Esophagus squamous epithelium (tissue), 5 donors: ENCODE measurements at regions not wholly inside any gene's neighbourhood (a gene's known extent, or its start where the extent isn't known, plus 50 kb on each side); places are given as distances from the start of the nearest gene placed in this dataset.

ENCODE experiments used
- DNase-seq: peaks from one replicate; lab custom pipeline; 2025; lab: John Stamatoyannopoulos, UW
- H3K27ac ChIP-seq, 4 donors: fragments of 200-600 bp; sonication (generic); one replicate each; pipeline ENCODE4 v1.5.1; 2016 to 2019; ENCODE audit warnings: mild to moderate bottlenecking in 1 of 4
- H3K27me3 ChIP-seq, 4 donors: fragments of 200-600 bp; sonication (generic); 1 replicate in 3 of 4; 2 replicates in 1 of 4; pipeline versions ENCODE4 v1.5.1 to v1.6.0; 2017 to 2021; ENCODE audit warnings: antibody characterized with exemption in 1 of 4
- H3K36me3 ChIP-seq, 3 donors: fragments of 200-600 bp; sonication (generic); one replicate each; pipeline ENCODE4 v1.5.1; 2016 to 2019
- H3K4me1 ChIP-seq, 3 donors: fragments of 200-600 bp; sonication (generic); one replicate each; pipeline ENCODE4 v1.5.1; 2017 to 2019
- H3K4me3 ChIP-seq, 4 donors: fragments of 200-600 bp; sonication (generic); 1 replicate in 3 of 4; 2 replicates in 1 of 4; pipeline ENCODE4 v1.5.1; 2016 to 2019; ENCODE audit warnings: mild to moderate bottlenecking in 2 of 4, moderate library complexity in 1 of 4
- H3K9me3 ChIP-seq, 3 donors: fragments of 200-600 bp; sonication (generic); one replicate each; pipeline ENCODE4 v1.5.1; 2016 to 2019
- POLR2A ChIP-seq, 4 donors: fragments of 450-650 bp; IDR thresholded peaks; one replicate each; pipeline ENCODE4 v1.6.1; 2017; ENCODE audit warnings: antibody characterized with exemption in 4 of 4, mild to moderate bottlenecking in 4 of 4, moderate library complexity in 3 of 4
- WGBS, 2 donors: methylation state at CpG; one replicate each; pipeline ENCODE4 v1.1.5; 2018; 5-methylcytosine and 5-hydroxymethylcytosine counted together
- intact Hi-C: fragments of 100-400 bp; cut with DNase I; formaldehyde crosslinking; loops from one replicate; pipeline ENCODE4 v1.15.0; 2022
- small RNA-seq, 4 donors: library from RNA; depleted of rRNA; stranded (forward); fragments of <200 nt; gene quantifications; one replicate each; pipeline ENCODE3, GENCODE V24; 2016
- TF ChIP-seq, protein P1 (sequence below), 6 experiments: fragments of 450-650 bp in 4 of 6; fragments of 200-600 bp in 2 of 6; sonication (generic) in 2 of 6; IDR thresholded peaks; one replicate each; pipeline ENCODE4 v1.5.1; 2016 to 2019; ENCODE audit warnings: antibody characterized with exemption in 6 of 6, mild to moderate bottlenecking in 4 of 6, moderate library complexity in 4 of 6
- donor health status: DM: yes; HTN: yes; CAD: no.

- Histone ChIP-seq H3K27ac (no peak overlapping the region), H3K36me3 (no peaks in the 10 kb centered on the region), H3K9me3 (no peaks in the 10 kb centered on the region), H3K27me3 (no peaks in the 10 kb centered on the region), H3K4me1 (no peaks in the 10 kb centered on the region), H3K4me3 (no peak overlapping the region)
- TF ChIP-seq, protein P1, sequence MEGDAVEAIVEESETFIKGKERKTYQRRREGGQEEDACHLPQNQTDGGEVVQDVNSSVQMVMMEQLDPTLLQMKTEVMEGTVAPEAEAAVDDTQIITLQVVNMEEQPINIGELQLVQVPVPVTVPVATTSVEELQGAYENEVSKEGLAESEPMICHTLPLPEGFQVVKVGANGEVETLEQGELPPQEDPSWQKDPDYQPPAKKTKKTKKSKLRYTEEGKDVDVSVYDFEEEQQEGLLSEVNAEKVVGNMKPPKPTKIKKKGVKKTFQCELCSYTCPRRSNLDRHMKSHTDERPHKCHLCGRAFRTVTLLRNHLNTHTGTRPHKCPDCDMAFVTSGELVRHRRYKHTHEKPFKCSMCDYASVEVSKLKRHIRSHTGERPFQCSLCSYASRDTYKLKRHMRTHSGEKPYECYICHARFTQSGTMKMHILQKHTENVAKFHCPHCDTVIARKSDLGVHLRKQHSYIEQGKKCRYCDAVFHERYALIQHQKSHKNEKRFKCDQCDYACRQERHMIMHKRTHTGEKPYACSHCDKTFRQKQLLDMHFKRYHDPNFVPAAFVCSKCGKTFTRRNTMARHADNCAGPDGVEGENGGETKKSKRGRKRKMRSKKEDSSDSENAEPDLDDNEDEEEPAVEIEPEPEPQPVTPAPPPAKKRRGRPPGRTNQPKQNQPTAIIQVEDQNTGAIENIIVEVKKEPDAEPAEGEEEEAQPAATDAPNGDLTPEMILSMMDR (IDR thresholded peaks at IDR 0.05), result no peak
- TF ChIP-seq POLR2A (IDR thresholded peaks at IDR 0.05), result no peak
- 55 to 63% methylated on average over 2 of the region's 2 CpGs for WGBS, 2 donors
- intact Hi-C loops, result no loop called here
- DNase-seq, result no peak
Observed at GRCh38 chr6:4187480-4187879, 52.1 kb upstream of the ECI2 start.

- intact Hi-C loops, result no loop called here
- 85 to 90% methylated on average over 3 to 4 of the region's 4 CpGs for WGBS, 2 donors
Observed at GRCh38 chr6:4186385-4186784, 51.0 kb upstream of the ECI2 start.

GRCh38 chr6:4185846-4186245 lies 50.5 kb upstream of the ECI2 start:
- H3K4me1 ChIP-seq, result no peaks in the 10 kb centered on the region
- intact Hi-C loops, result no loop called here
- DNase-seq, result no peak
- 82 to 92% methylated on average over 2 of the region's 2 CpGs for WGBS, 2 donors
- H3K9me3 ChIP-seq, result no peaks in the 10 kb centered on the region
- H3K27me3 ChIP-seq, result no peaks in the 10 kb centered on the region
- no peak overlapping the region for H3K27ac ChIP-seq
- no peaks in the 10 kb centered on the region for H3K36me3 ChIP-seq
- no peak overlapping the region for H3K4me3 ChIP-seq
- TF ChIP-seq, protein P1 (IDR thresholded peaks at IDR 0.05), result no peak
- TF ChIP-seq POLR2A (IDR thresholded peaks at IDR 0.05), result no peak

More at GRCh38 chr6:4186385-4186784, 51.0 kb upstream of the ECI2 start:
- no peak for TF ChIP-seq POLR2A (IDR thresholded peaks at IDR 0.05)
- TF ChIP-seq, protein P1 (IDR thresholded peaks at IDR 0.05), result no peak
- no peaks in the 10 kb centered on the region for H3K9me3 ChIP-seq
- no peaks in the 10 kb centered on the region for H3K4me1 ChIP-seq
- H3K4me3 ChIP-seq, result no peak overlapping the region
- no peaks in the 10 kb centered on the region for H3K36me3 ChIP-seq
- DNase-seq, result no peak
- no peaks in the 10 kb centered on the region for H3K27me3 ChIP-seq
- no peak overlapping the region for H3K27ac ChIP-seq

DNA sequence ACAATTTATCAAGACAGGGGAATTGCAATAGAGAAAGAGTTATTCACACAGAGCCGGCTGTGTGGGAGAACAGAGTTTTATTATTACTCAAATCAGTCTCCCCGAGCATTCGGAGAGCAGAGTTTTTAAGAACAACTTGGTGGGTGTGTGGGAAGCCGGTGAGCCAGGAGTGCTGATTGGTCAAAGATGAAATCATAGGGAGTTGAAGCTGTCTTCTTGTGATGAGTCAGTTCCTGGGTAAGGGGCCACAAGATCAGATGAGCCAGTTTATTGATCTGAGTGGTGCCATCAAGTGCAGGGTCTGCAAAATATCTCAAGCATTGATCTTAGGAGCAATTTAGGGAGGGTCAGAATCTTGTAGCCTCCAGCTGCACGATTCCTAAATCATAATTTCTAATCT lies 50.0 kb upstream of the ECI2 start:
- no peaks in the 10 kb centered on the region for H3K27me3 ChIP-seq
- intact Hi-C loops, result no loop called here
- no peaks in the 10 kb centered on the region for H3K4me1 ChIP-seq
- DNase-seq, result no peak
- no peaks in the 10 kb centered on the region for H3K36me3 ChIP-seq
- TF ChIP-seq, protein P1 (IDR thresholded peaks at IDR 0.05), result no peak
- no peak for TF ChIP-seq POLR2A (IDR thresholded peaks at IDR 0.05)
- 80% methylated on average over 4 to 5 of the region's 5 CpGs for WGBS, 2 donors
- no peak overlapping the region for H3K27ac ChIP-seq
- no peak overlapping the region for H3K4me3 ChIP-seq
- no peaks in the 10 kb centered on the region for H3K9me3 ChIP-seq

Small RNA genes in the stretch of these regions (small RNA-seq; reads per million reads assigned to genes)
- gene AL133393.1, result 0 reads per million in 4 donors
- gene RNA5SP202, result 12.0 to 146 (median 116) reads per million in 4 donors
